Suprapubic skin (tissue), 4 donors: ENCODE measurements at regions not wholly inside any gene's neighbourhood (a gene's known extent, or its start where the extent isn't known, plus 50 kb on each side); places are given as distances from the start of the nearest gene placed in this dataset.
"Not testable (repeated sequence)": the region's sequence is repeated elsewhere in the genome, so short reads cannot be mapped to it uniquely, and the experiment has no call there.

Experiments
- DNase-seq, 2 donors: peaks; one replicate each; pipeline ENCODE4 v3.0.0-alpha.2; 2019; ENCODE audit warnings: low spot score in 2 of 2
- H3K27ac ChIP-seq: fragments of 200-600 bp; sonication (generic); one replicate; pipeline ENCODE4 v1.5.1; 2019
- H3K27me3 ChIP-seq: fragments of 200-600 bp; sonication (generic); one replicate; pipeline ENCODE4 v1.5.1; 2019
- H3K36me3 ChIP-seq: fragments of 200-600 bp; sonication (generic); one replicate; pipeline ENCODE4 v1.5.1; 2019
- H3K4me1 ChIP-seq: fragments of 200-600 bp; sonication (generic); one replicate; pipeline ENCODE4 v1.5.1; 2019
- H3K4me3 ChIP-seq: fragments of 200-600 bp; sonication (generic); one replicate; pipeline ENCODE4 v1.5.1; 2019; ENCODE audit warnings: mild to moderate bottlenecking
- H3K9me3 ChIP-seq: fragments of 200-600 bp; sonication (generic); one replicate; pipeline ENCODE4 v1.5.1; 2019
- EP300 ChIP-seq: sonication (generic); formaldehyde crosslinking; IDR thresholded peaks from one replicate; pipeline ENCODE4 v1.6.1; 2017; ENCODE audit warnings: antibody characterized with exemption
- POLR2A ChIP-seq, 2 donors: fragments of 450-650 bp; IDR thresholded peaks; one replicate each; pipeline ENCODE4 v1.6.1; 2017; ENCODE audit warnings: antibody characterized with exemption in 2 of 2, mild to moderate bottlenecking in 2 of 2, moderate library complexity in 2 of 2
- POLR2AphosphoS5 ChIP-seq, 3 donors: sonication (generic); formaldehyde crosslinking; IDR thresholded peaks; one replicate each; pipeline ENCODE4 v1.6.1; 2017; ENCODE audit warnings: antibody characterized with exemption in 3 of 3
- WGBS: methylation state at CpG from one replicate; pipeline ENCODE4 v1.1.5; 2018; 5-methylcytosine and 5-hydroxymethylcytosine counted together
- TF ChIP-seq, protein P1 (sequence below), 2 donors: fragments of 200-600 bp in 1 of 2; fragments of 450-650 bp in 1 of 2; sonication (generic) in 1 of 2; IDR thresholded peaks; one replicate each; pipeline ENCODE4 v1.5.1; 2016 to 2019; ENCODE audit warnings: antibody characterized with exemption in 2 of 2, mild to moderate bottlenecking in 1 of 2, moderate library complexity in 1 of 2

DNA sequence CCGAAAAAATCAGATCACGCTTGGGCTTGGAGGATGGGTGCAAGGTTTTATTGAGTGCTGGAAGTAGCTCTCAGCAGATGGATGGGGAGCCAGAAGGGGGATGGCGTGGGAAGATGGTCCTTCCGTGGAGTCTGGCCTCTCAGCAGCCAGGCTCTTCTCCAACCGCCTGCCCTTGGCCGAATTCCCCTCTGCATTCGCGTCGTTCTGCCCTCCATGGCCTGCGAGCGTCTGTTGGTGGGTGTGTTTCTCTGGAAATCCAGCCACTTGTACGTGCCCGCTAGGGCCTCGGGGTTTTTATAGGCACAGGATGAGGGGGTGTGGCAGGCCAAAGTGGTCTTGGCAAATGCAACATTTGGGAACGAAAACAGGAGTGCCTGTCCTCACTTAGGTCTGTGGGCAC is 815.2 kb downstream of the TSN start:
- no peaks in the 10 kb centered on the region for H3K27me3 ChIP-seq
- H3K36me3 ChIP-seq: no peaks in the 10 kb centered on the region
- TF ChIP-seq EP300 (no peak), POLR2A (IDR thresholded peaks at IDR 0.05) (no peak), POLR2AphosphoS5 (IDR thresholded peaks at IDR 0.05) (no peak)
- TF ChIP-seq, protein P1, sequence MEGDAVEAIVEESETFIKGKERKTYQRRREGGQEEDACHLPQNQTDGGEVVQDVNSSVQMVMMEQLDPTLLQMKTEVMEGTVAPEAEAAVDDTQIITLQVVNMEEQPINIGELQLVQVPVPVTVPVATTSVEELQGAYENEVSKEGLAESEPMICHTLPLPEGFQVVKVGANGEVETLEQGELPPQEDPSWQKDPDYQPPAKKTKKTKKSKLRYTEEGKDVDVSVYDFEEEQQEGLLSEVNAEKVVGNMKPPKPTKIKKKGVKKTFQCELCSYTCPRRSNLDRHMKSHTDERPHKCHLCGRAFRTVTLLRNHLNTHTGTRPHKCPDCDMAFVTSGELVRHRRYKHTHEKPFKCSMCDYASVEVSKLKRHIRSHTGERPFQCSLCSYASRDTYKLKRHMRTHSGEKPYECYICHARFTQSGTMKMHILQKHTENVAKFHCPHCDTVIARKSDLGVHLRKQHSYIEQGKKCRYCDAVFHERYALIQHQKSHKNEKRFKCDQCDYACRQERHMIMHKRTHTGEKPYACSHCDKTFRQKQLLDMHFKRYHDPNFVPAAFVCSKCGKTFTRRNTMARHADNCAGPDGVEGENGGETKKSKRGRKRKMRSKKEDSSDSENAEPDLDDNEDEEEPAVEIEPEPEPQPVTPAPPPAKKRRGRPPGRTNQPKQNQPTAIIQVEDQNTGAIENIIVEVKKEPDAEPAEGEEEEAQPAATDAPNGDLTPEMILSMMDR (IDR thresholded peaks at IDR 0.05): no peak
- no peak overlapping the region for H3K4me3 ChIP-seq
- no peak overlapping the region for H3K27ac ChIP-seq
- H3K4me1 ChIP-seq: no peaks in the 10 kb centered on the region
- DNase-seq: no peak
- peaks cover 7% of the 10 kb centered on the region for H3K9me3 ChIP-seq
- 91% methylated on average over 10 of the region's 15 CpGs for WGBS

DNA sequence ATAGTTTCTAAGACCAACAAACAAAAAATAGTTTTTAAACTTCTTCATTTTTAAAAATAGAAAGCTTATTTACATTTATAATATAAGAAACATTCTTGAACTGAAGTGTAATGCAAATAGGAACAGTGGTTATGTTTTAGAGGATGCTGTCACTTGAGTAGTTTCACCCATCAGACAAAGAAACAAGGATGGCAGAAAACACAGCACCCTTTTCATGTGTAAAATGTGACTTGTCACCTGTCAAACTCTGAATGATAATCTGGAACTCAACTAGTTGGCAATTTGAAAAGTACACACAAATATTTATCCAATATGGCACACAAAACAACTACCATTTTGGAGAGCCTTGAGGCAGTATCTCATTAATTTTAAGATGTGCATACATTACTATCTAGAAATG is 816.0 kb downstream of the TSN start:
- H3K4me1 ChIP-seq, H3K27ac ChIP-seq, H3K27me3 ChIP-seq, H3K36me3 ChIP-seq, H3K9me3 ChIP-seq, H3K4me3 ChIP-seq, DNase-seq: not testable (repeated sequence)

DNA sequence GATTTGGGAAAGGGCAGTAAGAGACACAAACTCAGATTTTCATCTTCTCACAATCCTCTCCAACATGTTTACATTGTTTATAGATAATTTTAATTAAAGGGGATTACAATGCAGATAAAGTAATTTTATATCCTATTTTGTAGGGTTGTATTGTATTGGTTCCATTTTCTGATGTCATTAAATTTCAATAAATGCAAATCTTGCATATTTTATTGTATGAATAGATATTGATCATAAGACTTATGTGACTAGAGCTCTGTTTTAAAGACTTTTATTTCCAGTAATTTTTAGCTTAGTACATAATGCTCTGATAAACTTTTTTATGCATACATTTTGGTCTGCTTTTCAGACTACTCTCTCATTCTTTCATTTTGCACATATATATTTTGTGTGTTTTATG is 819.6 kb downstream of the TSN start:
- no peaks in the 10 kb centered on the region for H3K27me3 ChIP-seq

DNA sequence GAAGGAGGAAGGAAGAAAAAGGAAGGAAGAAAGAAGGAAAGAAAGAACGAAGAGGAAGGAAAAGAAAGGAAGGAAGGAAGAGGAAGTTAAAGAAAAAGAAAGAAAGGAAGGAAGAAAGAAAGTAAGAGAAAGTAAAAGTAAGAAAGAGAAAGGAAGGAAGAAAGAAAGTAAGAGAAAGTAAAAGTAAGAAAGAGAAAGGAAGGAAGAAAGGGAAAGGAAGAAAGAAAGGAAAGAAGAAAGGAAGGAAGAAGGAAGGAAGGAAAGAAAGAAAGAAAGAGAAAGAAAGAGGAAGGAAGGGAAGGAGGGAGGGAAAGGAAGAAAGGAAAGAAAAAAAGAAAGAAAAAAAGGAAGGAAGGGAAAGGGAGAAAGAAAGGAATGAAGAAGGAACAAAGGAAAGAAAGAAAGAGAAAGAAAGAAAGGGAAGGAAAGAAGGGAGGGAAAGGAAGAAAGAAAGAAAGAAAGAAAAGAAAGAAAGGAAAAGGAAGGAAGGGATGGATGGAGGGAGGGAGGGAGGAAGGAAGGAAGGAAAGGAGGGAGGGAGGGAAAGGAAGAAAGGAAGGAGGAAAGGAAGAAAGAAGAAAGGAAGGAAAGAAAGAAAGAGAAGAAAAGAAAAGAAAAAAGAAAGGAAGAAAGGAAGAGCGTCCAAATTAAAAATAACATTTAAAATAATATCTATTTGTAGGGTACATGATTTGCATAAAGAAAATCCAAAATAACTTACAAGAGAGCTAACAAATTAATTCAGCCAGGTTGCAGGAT is 827.9 kb downstream of the TSN start:
- TF ChIP-seq POLR2A (IDR thresholded peaks at IDR 0.05) (no peak), EP300 (no peak), POLR2AphosphoS5 (IDR thresholded peaks at IDR 0.05) (no peak)
- TF ChIP-seq, protein P1 (IDR thresholded peaks at IDR 0.05): no peak
- Histone ChIP-seq H3K27ac (no peak overlapping the region), H3K4me1 (no peaks in the 10 kb centered on the region)

More for the DNA sequence above, 819.6 kb downstream of the TSN start:
- H3K27ac ChIP-seq: no peak overlapping the region
- no peak overlapping the region for H3K4me3 ChIP-seq
- H3K4me1 ChIP-seq: no peaks in the 10 kb centered on the region
- peaks cover 7% of the 10 kb centered on the region for H3K9me3 ChIP-seq
- TF ChIP-seq EP300: no peak
- DNase-seq: no peak
- H3K36me3 ChIP-seq: no peaks in the 10 kb centered on the region

DNA sequence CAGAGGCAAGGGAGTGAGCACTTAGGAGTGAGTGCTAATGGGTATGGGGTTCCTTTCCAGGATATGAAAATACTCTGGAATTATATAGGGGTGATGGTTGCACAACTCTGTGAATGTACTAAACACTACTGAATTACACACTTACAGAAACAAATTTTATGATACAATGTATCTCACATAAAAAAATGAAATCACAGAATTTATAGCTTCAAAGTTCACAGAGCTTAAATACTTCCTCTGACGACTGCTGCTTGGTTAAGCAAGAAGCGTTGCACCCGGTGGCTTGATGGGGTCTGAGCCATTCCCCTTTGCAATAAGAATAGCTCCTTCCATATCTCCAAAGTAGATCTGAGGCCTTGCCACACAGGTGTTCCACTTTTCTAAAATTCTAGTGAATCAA is 835.1 kb downstream of the TSN start:
- no peak for DNase-seq
- 75% methylated on average over 3 of the region's 3 CpGs for WGBS
- no peak overlapping the region for H3K27ac ChIP-seq
- no peak overlapping the region for H3K4me3 ChIP-seq
- no peaks in the 10 kb centered on the region for H3K27me3 ChIP-seq
- H3K4me1 ChIP-seq: no peaks in the 10 kb centered on the region
- H3K36me3 ChIP-seq: no peaks in the 10 kb centered on the region
- TF ChIP-seq POLR2AphosphoS5 (IDR thresholded peaks at IDR 0.05) (no peak), POLR2A (IDR thresholded peaks at IDR 0.05) (no peak), EP300 (no peak)
- TF ChIP-seq, protein P1 (IDR thresholded peaks at IDR 0.05): no peak
- H3K9me3 ChIP-seq: no peaks in the 10 kb centered on the region

More for the DNA sequence above, 827.9 kb downstream of the TSN start:
- peaks cover 3% of the 10 kb centered on the region for H3K9me3 ChIP-seq
- DNase-seq: no peak
- 90% methylated on average over 2 of the region's 2 CpGs for WGBS
- no peaks in the 10 kb centered on the region for H3K36me3 ChIP-seq
- no peaks in the 10 kb centered on the region for H3K27me3 ChIP-seq
- H3K4me3 ChIP-seq: no peak overlapping the region

DNA sequence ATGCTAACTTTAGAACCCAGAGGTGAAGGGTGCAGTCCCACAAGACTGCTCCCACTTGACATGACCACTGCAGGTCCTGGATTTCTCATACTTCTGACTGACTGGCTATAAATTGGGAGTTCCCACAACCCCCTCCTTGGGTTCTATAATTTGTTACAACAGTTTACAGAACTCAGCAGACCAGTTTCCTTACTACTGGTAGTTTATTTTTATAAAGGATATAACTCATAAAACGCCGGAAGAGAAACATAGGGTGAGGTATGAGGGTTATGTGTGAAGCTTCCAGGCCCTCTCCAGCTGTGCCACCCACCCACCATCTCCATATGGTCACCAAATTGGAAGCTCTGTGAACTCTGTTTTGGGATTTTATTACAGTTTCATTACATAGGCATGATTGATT is 839.6 kb downstream of the TSN start:
- WGBS: 50% methylated on average over 2 of the region's 2 CpGs
- TF ChIP-seq POLR2AphosphoS5 (IDR thresholded peaks at IDR 0.05) (no peak), POLR2A (IDR thresholded peaks at IDR 0.05) (no peak)
- TF ChIP-seq, protein P1 (IDR thresholded peaks at IDR 0.05): no peak
- Histone ChIP-seq H3K4me3 (no peak overlapping the region), H3K4me1 (no peaks in the 10 kb centered on the region), H3K36me3 (no peaks in the 10 kb centered on the region), H3K9me3 (no peaks in the 10 kb centered on the region), H3K27me3 (no peaks in the 10 kb centered on the region), H3K27ac (no peak overlapping the region)
- DNase-seq: no peak
